ENCODE measurements at regions not wholly inside any gene's neighbourhood (a gene's known extent, or its start where the extent isn't known, plus 50 kb on each side); places are given as distances from the start of the nearest gene placed in this dataset.

DNA sequence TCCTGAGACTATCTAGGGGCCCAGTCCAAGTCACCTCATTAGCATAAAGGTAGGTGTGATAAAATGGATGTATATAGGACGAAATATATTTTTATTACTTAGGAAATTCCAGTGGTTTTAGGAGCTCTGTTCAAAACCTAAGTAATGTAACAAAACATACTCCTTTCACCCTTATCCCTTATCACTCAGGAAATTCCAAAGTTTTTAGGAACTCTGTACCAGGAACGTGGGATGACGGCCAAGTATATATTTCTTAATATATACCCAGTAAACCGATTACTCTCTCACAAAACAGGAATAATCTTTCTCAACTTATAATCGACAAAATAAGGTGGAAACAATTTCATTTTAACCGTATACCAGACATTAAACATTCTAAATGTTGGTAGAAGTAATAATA lies 195.7 kb downstream of the ZPLD1 start:
- TF ChIP-seq POLR2A (IDR thresholded peaks at IDR 0.05) = no peak
- TF ChIP-seq, protein P1, sequence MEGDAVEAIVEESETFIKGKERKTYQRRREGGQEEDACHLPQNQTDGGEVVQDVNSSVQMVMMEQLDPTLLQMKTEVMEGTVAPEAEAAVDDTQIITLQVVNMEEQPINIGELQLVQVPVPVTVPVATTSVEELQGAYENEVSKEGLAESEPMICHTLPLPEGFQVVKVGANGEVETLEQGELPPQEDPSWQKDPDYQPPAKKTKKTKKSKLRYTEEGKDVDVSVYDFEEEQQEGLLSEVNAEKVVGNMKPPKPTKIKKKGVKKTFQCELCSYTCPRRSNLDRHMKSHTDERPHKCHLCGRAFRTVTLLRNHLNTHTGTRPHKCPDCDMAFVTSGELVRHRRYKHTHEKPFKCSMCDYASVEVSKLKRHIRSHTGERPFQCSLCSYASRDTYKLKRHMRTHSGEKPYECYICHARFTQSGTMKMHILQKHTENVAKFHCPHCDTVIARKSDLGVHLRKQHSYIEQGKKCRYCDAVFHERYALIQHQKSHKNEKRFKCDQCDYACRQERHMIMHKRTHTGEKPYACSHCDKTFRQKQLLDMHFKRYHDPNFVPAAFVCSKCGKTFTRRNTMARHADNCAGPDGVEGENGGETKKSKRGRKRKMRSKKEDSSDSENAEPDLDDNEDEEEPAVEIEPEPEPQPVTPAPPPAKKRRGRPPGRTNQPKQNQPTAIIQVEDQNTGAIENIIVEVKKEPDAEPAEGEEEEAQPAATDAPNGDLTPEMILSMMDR (IDR thresholded peaks at IDR 0.05) = no peak
